GM21786 (cell line): ENCODE measurements at regions not wholly inside any gene's neighbourhood (a gene's known extent, or its start where the extent isn't known, plus 50 kb on each side); places are given as distances from the start of the nearest gene placed in this dataset.
"Not testable (repeated sequence)": the region's sequence is repeated elsewhere in the genome, so short reads cannot be mapped to it uniquely, and the experiment has no call there.

Experiments used
- ATAC-seq: cut with Tn5 transposase; IDR thresholded peaks from one replicate; pipeline ENCODE4 v1.9.1; 2021; ENCODE audit not compliant: unreplicated experiment

DNA sequence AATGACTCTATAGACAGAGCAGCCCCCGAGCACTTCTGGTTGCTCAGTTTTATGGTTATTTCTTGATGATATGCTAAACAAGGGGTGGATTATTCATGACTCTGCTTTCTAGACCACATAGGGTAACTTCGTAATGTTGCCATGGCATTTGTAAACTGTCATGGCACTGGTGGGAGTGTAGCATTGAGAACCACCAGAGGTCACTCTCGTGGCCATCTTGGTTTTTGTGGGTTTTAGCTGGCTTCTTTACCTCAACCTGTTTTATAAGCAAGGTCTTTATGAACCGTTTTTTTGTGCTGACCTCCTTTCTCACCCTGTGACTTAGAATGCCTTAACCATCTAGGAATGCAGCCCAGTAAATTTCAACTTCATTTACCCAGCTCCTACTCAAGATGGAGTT lies 1036.2 kb upstream of the FLRT2 start:
- no peak for ATAC-seq

DNA sequence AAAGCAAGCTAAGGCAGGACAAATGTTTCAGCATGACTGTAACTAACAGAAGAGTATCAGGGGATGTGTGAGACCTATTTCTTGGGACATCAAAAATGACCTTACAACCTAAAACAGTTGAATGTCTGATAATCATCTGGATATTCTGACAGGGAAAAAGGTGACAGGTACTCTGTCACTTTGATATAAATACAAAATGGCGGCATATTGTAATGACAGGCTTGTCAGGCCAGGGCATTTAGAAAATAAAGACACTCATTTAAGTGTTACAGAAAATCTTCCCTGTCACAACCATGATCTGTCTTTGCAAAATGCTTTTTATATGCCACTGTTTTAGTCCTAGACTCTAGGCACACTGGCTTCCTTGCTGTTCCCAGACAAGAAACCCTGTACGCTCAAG lies 1033.3 kb upstream of the FLRT2 start:
- no peak for ATAC-seq

DNA sequence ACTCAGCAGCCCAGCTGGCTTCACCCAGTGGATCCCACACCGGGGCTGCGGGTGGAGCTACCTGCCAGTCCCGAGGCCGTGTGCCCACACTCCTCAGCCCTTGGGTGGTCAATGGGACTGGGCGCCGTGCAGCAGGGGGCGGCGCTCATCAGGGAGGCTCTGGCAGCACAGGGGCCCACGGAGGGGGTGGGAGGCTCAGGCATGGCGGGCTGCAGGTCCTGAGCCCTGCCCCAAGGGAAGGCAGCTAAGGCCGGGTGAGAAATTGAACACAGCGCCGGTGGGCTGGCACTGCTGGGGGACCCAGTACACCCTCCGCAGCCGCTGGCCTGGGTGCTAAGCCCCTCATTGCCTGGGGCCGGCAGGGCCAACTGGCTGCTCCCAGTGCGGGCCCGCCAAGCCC lies 1017.1 kb upstream of the FLRT2 start:
- ATAC-seq, result not testable (repeated sequence)

DNA sequence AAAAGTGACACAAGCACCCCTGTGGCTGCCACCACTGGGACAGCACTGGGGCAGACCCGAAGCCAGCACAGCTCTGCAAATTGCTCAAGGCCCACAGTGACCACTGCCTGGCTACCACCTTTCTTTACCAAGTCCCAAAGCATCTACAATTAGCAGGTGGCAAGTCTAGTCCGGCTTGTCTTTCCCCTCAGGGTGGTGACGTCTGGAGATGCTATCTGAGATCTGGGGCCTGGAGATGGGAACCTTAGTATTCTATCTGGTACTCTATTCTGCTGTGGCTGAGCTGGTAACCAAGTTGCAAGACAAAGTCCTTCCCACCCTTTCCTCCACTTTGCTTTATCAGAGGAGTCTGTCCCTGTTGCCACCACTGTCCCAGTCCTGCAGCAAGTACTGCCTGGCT lies 1010.1 kb upstream of the FLRT2 start:
- no peak for ATAC-seq

DNA sequence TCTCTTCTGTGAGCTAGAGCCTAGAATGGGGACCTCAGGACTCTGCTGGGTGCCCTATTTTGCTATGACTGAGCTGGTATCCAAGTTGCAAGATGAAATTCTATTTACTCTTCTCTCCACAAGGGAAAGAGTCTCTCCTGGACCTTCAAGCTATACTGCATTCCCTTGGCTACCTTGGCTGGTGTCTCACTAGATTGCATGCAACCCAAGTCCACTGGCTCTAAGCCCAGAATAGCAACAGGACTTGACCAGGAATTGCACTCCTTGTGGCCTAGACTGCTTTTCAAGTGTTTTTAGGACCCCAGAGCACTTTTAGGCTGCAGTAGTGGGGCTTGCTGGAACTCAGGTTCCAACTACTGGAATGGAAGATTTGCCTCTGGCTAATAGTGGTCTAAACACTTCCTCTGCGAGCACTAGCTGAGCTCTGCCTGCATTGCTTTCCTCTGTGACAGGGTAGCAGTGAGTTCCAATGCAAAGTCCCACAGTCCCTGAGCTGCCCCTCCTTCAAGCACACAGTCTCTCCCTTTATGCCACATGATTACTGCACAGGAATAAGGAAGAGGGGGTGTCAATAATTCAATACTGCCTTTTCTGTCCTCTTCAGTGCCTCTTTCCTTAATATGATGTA lies 1009.1 kb upstream of the FLRT2 start:
- no peak for ATAC-seq

DNA sequence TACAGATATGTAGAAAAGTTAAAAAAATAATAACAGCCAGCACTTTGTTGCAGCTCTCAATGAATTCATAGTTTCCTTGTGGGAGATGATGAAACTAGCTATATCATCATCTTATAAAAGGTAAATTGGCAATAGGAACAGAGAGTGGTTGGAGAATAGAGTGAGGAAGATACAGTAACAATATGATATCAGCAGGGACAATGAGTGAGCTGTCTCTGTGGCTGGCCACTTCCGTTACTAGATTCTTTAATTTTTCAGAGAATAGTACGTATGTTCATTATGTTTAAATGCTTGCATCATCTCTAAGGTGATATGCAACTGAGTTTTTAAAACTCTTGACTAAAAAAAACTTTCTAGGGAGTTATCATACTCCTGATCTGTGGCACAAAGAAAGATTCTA lies 1006.2 kb upstream of the FLRT2 start:
- no peak for ATAC-seq

DNA sequence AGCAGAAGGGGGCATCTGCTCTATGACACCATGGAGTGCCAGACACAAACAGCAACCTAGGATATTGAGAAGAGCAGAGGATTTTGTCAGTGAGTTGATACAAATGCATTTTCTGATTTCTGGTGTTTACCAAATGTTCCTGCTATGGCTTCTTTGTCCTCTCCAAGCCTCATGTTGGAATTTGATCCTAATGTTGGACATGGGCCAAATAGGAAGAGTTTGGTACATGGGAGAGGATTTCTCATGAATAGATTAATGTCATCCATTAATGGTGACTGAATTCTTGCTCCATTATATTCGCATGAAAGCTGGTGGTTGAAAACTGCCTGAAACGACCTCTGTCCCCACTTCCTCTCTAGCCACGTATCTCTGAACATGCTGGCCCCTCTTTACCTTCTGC lies 1002.2 kb upstream of the FLRT2 start:
- no peak for ATAC-seq

DNA sequence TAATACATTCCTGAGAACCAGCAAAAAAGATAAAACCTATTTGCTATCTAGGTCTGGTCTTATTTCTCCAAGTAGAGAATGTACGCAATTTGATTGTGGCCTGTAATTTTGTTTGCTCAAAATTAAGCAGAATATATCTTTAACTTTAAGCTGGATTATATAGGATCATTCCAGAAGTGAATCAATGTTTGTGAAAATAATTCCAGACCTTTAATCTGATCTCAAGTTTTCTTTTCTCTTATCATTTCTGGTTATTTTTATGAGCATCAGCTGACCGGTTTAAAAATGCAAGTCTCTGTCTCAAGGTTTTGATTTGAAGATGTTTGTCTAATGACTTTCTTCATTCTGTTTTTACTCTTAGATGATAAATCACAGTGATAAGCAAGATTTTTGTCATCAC lies 997.9 kb upstream of the FLRT2 start:
- ATAC-seq, result no peak

DNA sequence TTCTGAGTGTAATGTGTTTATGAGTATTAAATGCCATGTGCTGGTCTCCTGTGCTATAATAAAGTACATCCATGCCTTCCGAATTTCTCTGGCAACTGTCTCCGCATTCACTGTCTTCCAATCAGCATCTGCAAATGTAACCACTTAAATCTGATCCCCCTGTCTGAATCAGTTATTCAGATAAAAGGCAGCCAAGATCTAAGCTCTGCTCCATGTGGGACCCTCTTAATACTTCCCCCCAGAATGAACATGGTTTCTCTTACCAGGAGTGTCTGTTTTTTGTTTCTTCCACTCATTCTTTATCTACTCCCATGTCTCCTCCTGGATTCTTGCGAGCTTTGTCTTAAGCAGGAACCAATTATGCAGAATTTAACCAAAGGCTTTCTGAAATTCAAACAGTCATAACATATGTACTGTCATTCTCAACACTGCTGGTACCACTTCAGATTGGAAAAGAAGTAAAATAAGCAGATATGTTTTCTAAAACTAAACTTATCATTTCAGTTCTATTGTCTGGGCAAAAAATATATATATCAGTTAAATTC lies 996.7 kb upstream of the FLRT2 start:
- ATAC-seq, result no peak

DNA sequence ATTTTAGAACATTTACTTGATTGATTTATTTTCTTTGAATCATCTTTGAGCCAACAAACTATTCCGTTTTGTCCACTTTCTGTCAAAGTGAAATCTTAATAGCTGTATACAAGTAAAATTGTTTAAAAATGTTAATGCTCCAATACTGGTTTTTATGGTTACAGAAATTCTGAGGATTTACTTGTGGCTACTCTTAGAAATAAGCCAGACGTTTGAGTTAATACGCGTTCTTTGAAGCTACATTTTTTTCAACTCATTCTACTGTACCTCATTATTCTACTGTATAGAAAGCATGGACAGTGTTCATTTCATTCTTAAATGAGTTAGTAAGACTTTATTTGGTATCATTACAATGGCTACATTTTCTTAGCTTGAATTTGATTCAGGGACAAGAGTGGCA lies 996.2 kb upstream of the FLRT2 start:
- ATAC-seq, result no peak

DNA sequence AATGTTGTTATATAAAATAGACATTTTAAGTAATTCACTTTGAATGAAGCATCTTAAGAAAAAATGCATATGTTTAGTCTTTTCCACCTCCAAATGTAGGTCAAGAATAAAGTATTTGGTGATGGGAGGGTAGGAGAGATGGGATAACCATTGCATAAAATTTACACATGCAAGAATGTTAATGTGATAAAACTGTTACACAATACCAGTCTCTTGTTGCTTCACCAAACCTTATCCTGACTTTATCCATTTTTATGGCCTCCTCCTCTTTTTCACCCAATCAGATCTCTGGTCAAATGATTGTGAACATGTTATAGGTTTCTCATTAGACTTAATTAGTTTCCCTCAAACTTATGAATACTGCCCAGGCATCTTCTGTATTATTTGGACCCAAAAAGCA lies 994.5 kb upstream of the FLRT2 start:
- ATAC-seq, result no peak

DNA sequence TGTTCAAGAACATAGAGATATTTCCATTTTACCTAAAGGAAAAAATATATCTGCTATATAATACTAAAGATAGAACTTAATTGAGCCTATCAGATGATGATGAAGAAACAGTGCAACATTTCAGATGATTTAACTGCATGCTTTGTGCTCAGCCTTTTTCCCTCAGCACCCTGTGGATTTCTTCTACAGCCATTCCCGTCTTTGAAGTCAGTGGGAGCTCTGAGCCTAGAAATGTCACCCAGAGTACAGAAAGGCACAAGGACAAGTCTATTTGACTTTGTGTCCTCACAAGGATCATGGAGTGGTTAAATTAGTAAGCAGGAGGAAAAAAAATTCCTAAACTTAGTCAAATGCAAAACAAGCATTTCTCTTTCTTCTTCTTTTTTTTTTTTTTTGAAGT lies 994.0 kb upstream of the FLRT2 start:
- ATAC-seq, result no peak

DNA sequence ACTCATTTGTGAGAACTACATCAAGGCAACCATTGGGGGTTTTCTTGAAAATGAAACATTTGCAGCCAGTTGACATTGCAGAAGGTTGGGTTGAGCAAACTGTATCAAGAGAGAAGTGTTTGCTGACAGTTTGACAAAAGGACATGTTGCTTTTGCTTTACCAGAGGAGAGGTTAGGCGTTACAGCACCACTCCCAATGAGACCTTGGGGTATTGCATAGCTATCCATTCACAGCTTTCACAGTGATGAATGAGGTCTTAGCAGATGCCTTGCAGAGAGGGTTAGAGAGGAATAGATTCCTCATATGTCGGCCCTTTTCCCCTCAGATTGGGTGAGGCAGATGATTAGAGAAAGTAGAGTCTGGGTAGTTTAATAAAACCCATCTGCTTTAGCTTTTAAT lies 988.9 kb upstream of the FLRT2 start:
- no peak for ATAC-seq

DNA sequence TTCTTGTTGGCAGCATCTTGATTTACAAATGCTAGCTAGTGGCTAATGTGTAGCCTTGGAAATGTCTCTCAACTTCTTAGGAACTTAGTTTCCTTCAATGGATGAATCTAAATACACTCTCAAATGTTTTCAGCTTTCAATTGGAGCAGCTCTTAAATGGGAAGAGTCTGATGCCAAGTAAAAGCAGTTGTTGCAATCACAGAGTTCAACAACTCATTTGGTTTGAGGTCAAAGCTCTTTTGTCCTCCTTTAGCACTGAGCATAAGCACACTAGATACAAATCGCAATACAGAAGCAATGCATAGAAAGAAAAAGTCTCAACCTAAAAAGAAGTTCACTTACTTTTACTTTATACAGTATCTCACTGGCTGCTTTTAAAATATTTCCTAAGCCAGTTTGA lies 986.1 kb upstream of the FLRT2 start:
- ATAC-seq, result no peak

DNA sequence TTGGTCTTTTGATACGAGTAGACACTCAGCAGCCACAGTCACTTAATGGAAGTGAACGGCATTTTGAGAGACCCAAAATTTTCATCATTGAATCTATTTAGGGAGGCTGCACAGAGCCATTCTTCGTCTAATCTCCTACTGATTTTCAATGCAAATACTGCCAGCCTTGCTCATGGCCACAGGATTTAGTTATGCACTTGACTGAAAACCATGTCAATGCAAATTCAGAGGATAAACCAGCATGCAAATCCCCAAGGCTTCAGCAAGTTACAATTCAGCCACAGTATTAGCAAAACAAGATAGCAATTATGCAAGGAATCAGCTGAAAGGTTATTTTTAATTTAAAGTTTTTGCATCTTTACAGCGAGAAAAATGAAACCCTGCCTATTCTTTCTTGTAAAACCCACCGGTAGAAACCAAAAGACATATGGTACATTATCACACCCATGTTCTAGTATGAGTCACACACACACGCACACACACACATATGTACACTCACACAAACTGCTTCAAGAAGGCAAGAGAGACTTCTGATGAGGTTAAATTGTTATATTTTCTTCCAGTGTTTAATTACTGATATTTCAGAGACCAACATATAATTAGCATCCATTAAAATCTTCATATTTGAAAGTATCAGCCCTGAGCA lies 985.3 kb upstream of the FLRT2 start:
- ATAC-seq, result no peak

DNA sequence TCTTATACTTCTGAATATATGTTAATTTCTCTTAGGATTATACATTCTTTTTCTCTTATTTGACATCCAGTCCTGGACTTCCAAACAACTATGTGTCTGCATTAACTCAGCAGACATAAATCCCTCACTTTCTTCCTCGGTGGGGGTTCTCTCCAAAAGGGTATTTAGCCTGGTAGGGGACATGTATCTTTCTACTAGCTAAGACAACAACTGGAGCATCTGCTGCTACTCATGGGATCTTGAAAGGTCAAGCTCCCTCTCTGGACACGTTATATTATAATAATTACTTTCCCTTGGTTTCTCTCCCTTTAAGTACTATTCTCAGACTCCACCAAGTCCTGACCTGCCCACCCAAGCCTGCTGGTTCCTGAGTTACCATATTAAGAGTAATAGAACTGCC lies 983.7 kb upstream of the FLRT2 start:
- no peak for ATAC-seq

DNA sequence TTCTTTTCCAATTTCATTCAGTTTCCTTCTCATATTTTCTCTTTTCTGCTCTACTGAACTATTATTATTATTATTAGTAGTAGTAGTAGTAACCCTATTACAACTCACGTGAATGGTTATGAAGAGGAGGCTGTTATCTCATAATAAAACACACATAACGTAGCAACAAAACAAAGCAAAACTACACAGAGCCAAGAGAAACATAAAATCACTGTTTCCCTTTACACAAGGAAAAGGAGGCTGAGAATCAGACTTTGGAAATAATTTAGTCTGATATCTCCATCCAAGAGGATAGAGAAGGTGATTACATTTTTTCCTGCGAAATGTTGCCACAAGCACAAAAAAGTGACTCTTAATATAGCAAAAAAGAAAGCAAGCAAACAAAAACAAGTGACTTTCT lies 975.8 kb upstream of the FLRT2 start:
- no peak for ATAC-seq

DNA sequence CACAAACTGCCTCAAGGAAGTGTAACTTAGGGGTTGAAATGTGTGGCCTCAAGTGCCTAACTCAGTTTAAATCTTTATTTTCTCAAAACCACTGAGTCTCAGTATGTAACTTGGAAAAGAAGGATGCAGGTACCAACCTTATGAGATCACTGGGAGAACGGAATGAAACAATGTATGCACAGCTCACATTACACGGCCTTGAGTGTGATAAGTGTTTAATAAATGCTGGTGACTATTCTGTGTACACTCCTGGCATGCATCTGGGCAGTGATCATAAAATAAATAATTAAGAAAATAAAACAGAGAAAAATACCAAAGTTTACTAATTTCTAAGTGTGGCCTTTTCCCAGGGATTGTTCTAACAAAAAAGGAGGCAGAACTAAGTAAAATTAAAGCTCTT lies 974.5 kb upstream of the FLRT2 start:
- no peak for ATAC-seq

DNA sequence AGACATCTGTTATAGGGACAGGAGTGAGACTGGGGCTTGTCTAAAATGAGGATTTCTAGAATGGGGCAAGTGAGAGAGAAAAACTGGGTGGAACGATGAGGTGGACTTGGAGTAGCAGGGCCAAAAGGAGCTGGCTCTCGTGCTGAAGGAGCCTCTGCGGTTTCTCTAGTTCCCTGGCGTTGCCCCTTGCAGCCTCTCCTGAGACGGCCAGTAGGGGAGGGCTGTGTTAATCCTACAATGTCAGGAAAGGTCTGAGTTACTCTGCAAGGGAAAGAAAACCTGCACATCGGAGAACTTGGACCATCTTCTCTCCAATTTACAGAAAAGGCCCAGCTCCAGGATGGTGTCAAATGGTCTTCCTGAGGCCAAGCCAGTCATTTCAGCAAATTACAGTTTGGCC lies 963.8 kb upstream of the FLRT2 start:
- no peak for ATAC-seq

DNA sequence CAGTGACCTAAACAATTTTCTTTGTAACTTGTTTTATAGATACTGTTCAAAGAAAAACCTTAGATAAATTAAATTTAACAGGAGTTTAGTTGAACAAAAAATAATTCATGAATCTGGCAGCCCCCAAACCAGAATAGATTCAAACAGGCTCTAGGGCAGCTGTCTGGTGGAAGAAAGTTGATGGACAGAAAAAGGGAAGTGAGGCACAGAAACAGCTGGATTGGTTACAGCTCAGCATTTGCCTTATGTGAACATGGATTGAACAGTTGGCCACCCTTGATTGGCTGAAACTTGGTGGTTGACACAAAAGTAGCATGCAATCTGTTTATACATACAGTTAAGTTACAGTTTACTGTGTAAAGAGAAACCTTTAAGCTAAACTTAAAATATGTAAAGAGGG lies 954.3 kb upstream of the FLRT2 start:
- no peak for ATAC-seq

DNA sequence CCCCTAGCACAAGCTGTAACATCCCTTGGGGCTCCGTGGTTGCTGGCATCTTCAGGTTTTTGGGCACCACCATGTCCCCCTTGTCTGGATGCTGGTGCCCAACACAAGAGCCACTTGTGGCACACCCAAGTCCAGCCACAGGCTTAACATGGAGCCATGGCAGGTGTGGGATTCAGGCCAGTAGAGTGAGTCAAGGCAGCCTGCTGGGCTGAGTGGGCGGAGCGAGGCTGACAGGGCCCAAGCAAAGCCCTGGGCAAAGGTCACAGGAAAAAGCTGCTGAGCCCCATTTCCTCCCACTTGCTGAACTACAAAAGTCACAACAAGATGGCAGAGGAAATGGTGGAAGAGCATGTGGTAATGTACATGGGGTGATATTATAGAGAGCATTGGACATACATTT lies 950.7 kb upstream of the FLRT2 start:
- no peak for ATAC-seq

DNA sequence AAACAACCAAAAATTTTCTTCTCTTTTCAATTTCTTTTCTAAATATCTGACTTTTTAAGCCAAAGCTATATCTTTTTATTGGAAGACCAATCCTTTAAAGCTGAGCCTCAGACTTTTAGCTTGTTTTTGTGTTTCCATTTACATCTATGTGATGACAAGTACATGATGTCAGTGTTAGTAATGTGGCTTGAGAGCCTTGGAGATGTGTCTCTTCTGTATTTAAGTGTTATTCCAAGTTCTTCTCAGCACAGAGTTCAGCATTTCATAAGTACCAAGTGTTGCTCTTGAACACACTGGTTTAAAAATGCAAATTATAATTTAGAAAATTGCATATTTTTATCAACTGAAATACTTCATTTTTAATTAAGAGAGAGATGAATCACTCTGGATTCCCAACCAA lies 948.9 kb upstream of the FLRT2 start:
- ATAC-seq, result no peak

DNA sequence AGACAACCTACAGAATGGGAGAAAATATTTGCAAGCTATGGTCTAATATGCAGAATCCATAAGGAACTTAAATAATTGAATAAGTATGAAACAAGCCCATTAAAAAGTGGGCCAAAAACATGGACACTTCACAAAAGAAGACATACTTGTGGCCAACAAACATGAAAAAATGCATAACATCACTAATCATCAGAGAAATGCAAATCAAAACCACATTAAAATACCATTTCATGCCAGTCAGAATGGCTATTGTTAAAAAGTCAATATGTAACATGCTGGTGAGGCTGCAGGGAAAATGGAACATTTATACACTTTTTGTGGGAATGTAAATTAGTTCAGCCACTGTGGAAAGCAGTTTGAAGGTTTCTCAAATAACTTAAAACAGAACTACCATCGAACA lies 945.4 kb upstream of the FLRT2 start:
- ATAC-seq, result no peak
